ENCODE measurements at regions not wholly inside any gene's neighbourhood (a gene's known extent, or its start where the extent isn't known, plus 50 kb on each side); places are given as distances from the start of the nearest gene placed in this dataset.

DNA sequence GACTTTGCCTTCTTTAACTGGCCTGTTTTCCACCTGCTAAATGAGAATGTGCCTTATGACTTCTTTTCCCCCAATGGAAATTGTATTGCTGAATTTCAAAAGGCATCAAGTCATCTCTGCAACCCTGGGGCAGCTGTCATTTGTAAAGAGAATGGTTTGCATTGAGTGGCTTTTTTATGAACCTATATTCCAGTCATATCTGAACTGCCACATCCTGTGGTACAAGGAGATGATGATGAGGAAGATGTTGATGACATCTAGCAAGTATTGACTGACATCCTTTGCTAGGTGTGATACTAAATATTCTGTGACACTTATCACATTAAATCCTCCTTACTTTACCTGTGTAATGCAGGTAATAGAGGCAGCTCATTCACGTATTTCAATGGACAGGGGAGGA is 88.3 kb upstream of the KIAA1217 start:
- DNase-seq (ENCODE audit: low spot score) = no peak

GRCh38 chr10:24127516-24127915 is 81.4 kb upstream of the KIAA1217 start:
- no peak for DNase-seq (ENCODE audit: low spot score)

GRCh38 chr10:24128066-24128730 is 80.7 kb upstream of the KIAA1217 start:
- no peak for DNase-seq (ENCODE audit: low spot score)

DNA sequence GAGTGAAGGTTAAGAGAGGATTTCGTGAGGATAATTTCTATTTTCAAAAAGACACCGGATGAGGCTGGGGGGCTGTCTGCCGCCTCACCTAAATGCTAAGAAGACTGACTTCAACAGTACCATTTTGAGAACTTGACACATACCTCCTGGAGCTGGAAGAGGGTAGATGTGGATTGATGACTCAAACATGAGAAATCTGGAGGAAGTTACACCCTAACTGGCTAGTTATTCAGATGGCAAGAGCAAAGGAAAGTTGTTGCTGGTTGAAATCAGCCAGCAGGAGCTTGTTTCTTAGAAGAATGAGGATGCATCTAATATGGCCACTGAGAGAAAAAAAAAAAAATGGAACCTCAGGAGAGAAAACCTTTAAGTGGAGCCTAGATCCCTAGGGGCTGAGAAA is 76.2 kb upstream of the KIAA1217 start:
- DNase-seq (ENCODE audit: low spot score) = no peak

GRCh38 chr10:24133835-24134234 is 75.1 kb upstream of the KIAA1217 start:
- no peak for DNase-seq (ENCODE audit: low spot score)

GRCh38 chr10:24136070-24136469 is 72.9 kb upstream of the KIAA1217 start:
- DNase-seq (ENCODE audit: low spot score) = no peak

DNA sequence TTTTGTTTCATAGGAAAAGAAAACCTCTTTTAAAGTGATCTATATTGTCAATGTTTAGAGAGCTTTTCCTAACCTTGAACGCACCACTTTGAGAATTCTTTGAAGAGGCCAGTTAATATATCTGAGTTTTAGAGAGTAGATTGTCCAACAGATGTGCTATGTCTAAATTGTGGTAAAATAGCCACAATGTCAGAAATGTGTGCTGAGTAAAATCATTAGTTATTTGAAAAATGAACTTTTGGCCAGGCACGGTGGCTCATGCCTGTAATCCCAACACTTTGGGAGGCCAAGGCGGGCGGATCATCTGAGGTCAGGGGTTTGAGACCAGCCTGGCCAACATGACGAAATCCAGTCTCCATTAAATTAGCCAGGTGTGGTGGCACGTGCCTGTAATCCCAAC is 61.6 kb upstream of the KIAA1217 start:
- no peak for DNase-seq (ENCODE audit: low spot score)

GRCh38 chr10:24149640-24150039 is 59.3 kb upstream of the KIAA1217 start:
- no peak for DNase-seq (ENCODE audit: low spot score)

GRCh38 chr10:24150853-24151252 is 58.1 kb upstream of the KIAA1217 start:
- DNase-seq (ENCODE audit: low spot score) = no peak

DNA sequence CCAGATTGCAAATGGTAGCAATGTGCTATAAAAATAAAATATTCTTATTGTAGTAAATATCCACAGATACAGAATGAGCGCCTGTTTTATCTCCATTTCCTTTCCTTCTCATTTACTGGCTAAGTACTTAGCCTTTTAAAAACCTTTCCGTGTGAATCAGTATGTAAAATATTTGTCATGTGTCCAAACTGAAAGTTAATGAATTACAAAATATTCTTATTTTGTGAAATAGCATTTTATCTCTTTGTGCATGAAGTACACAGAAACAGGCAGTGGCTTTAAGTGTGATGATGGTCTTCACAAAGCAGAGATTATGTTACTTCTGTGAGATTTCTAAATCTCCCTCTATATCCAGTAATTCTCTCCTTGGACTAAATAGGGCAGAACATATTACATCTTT is 56.7 kb upstream of the KIAA1217 start:
- DNase-seq (ENCODE audit: low spot score) = no peak

DNA sequence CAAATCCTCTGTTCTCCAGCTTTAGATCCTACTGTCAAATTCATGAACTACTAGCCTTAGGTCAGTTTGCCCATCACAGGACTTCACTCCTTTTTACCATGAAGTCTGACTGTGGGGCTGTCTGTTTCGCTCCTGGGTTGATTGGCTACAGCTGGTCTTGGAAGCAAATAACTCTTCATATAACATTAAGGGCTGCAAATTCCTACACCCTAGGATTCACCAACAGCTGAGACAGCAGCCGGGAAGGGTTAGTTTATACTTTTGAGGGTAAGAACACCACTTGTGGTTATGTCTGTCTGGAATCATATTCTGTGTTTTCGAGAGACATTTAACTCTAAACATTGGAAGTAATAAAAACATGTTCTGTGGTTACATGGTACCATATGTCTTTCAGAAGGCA is 55.9 kb upstream of the KIAA1217 start:
- DNase-seq (ENCODE audit: low spot score) = no peak

DNA sequence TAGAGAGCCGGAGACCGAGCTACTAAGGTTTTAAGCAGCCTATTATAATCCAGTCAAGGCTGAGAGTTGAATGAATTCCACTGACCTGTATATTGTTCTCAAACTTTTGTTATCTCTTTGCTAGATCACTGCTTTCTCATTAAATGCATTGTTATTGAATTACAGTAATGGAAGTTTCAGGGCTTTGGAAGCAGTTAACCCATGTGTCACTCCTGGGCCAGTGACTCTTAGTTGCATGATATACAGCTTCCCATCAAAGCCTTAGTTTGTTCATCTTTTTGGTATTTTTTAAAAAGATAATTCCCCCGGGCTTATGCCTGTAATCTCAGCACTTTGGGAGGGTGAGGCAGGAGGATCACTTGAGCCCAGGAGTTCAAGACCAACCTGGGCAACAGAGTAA is 55.4 kb upstream of the KIAA1217 start:
- no peak for DNase-seq (ENCODE audit: low spot score)

DNA sequence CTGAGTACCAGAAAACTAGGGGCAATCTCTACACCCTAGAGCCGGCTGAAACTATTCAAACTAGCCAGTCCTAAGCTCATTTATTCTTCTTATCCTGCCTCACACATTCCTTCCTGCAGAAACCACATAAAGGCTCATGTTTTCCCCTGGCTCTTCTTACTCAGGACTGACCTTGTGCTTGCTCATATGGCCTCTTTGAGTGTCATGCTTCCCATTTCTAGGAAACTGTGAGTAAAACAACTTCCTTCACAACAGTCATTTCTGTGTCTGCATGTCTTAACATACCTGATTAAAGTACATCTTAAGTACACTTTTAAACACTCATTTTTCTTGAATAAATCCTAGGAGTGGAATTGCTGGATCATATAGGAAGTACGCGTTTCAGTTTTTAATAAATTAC is 52.3 kb upstream of the KIAA1217 start:
- no peak for DNase-seq (ENCODE audit: low spot score)

DNA sequence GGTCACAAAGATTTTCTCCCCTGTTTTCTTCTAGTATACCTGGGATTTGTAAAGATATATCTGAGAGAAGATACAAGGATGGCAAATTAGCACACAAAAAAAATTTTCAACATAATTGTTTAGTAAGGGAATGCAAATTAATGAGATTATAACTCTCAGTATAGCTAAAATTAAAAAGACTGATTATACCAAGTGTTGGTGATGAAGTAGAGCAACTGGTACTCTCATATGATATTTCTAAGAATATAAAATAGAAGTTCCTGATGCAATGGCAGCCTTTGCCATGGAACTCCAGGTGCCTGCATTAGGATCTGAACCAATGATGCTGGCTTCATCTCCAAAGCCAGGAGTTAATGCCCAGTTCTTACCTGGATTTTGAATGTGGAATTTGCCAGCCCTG is 51.4 kb upstream of the KIAA1217 start:
- no peak for DNase-seq (ENCODE audit: low spot score)
